ENCODE measurements at regions not wholly inside any gene's neighbourhood (a gene's known extent, or its start where the extent isn't known, plus 50 kb on each side); places are given as distances from the start of the nearest gene placed in this dataset.

DNA sequence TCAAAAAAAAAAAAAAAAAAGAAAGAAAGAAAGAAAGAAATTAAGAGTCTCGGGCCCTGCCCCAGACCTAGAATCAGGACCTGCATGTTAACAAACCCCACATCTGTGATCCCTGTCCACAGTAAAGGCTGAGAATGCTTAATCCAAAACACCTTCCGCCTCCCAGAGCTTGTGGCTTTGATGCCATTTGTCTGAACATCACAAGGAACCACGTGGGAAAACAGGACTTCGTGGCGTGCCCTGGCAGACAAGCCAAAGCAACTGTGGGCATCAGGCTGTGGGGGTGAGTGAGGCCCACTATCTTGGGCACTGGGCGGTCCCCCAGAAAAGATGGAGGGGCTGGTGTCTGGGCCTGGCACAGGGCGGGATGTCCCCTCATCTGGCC is 173.4 kb upstream of the CIBAR2 start:
- TF ChIP-seq CTCF (IDR thresholded peaks at IDR 0.05) (no peak), POLR2A (IDR thresholded peaks at IDR 0.05) (no peak)

All from vagina (tissue), 2 donors.